Head of caudate nucleus (tissue), 42 donors: ENCODE measurements at regions not wholly inside any gene's neighbourhood (a gene's known extent, or its start where the extent isn't known, plus 50 kb on each side); places are given as distances from the start of the nearest gene placed in this dataset.

Source experiments
- DNase-seq, 42 donors: peaks; one replicate each; pipeline versions ENCODE4 v3.0.0 to v3.0.0-alpha.2; 2020 to 2021; ENCODE audit warnings: mixed read lengths in 7 of 42
- intact Hi-C: fragments of 100-400 bp; cut with DNase I; formaldehyde crosslinking; loops from one replicate; pipeline ENCODE4 v1.15.0; 2022

- intact Hi-C loops, result no loop called here
- DNase-seq, result peak; percentile 32 to 93 (median 80)
These were observed 303.5 kb upstream of the SMIM30 start for GRCh38 chr7:113421696-113422330.

GRCh38 chr7:113414401-113415035, 296.2 kb upstream of the SMIM30 start:
- DNase-seq, result no peak
- intact Hi-C loops, result no loop called here

- no peak for DNase-seq
- intact Hi-C loops, result no loop called here
These were observed 294.1 kb upstream of the SMIM30 start for GRCh38 chr7:113412410-113412809.

GRCh38 chr7:113410796-113411195, 292.4 kb upstream of the SMIM30 start:
- intact Hi-C loops, result no loop called here

GRCh38 chr7:113408999-113409398, 290.6 kb upstream of the SMIM30 start:
- intact Hi-C loops, result no loop called here
- no peak for DNase-seq

More at GRCh38 chr7:113410796-113411195, 292.4 kb upstream of the SMIM30 start:
- no peak for DNase-seq

GRCh38 chr7:113405296-113406056, 287.1 kb upstream of the SMIM30 start:
- DNase-seq, result peak in 24 of 42 donors; percentile 10 to 75 (median 32)
- intact Hi-C loops, result no loop called here

GRCh38 chr7:113404245-113404644, 285.9 kb upstream of the SMIM30 start:
- no peak for DNase-seq
- intact Hi-C loops, result no loop called here

- intact Hi-C loops, result no loop called here
- no peak for DNase-seq
These were observed 284.1 kb upstream of the SMIM30 start for GRCh38 chr7:113402482-113402881.

GRCh38 chr7:113402005-113402404, 283.7 kb upstream of the SMIM30 start:
- no peak for DNase-seq
- intact Hi-C loops, result no loop called here

- DNase-seq, result no peak
- intact Hi-C loops, result no loop called here
These were observed 276.5 kb upstream of the SMIM30 start for GRCh38 chr7:113394856-113395255.

- peak in 1 of 42 donors; percentile 8 for DNase-seq
- intact Hi-C loops, result no loop called here
These were observed 274.6 kb upstream of the SMIM30 start for GRCh38 chr7:113392841-113393540.

- no peak for DNase-seq
- intact Hi-C loops, result no loop called here
These were observed 274.1 kb upstream of the SMIM30 start for GRCh38 chr7:113392421-113392820.

GRCh38 chr7:113389112-113389646, 270.8 kb upstream of the SMIM30 start:
- intact Hi-C loops, result no loop called here
- DNase-seq, result no peak

GRCh38 chr7:113383638-113384037, 265.3 kb upstream of the SMIM30 start:
- intact Hi-C loops, result no loop called here
- DNase-seq, result no peak

GRCh38 chr7:113379746-113380145, 261.4 kb upstream of the SMIM30 start:
- intact Hi-C loops, result no loop called here
- DNase-seq, result no peak

GRCh38 chr7:113374955-113375354, 256.6 kb upstream of the SMIM30 start:
- no peak for DNase-seq
- intact Hi-C loops, result no loop called here

GRCh38 chr7:113373863-113374262, 255.5 kb upstream of the SMIM30 start:
- DNase-seq, result no peak
- intact Hi-C loops, result no loop called here

GRCh38 chr7:113371416-113372043, 253.2 kb upstream of the SMIM30 start:
- intact Hi-C loops, result no loop called here
- no peak for DNase-seq

- DNase-seq, result no peak
- intact Hi-C loops, result no loop called here
These were observed 252.6 kb upstream of the SMIM30 start for GRCh38 chr7:113370910-113371309.
